OCI-LY3 (cell line): ENCODE measurements at regions not wholly inside any gene's neighbourhood (a gene's known extent, or its start where the extent isn't known, plus 50 kb on each side); places are given as distances from the start of the nearest gene placed in this dataset.

ENCODE experiments used
- CTCF ChIP-seq: fragments of 200-600, 300-600 bp; sonication (generic); IDR thresholded peaks from 2 replicates; pipeline ENCODE4 v1.5.1; 2014; ENCODE audit warnings: antibody characterized with exemption, low read length, low read depth
- EZH2phosphoT487 ChIP-seq: fragments of 200-600 bp; shearing (Covaris generic); IDR thresholded peaks from 2 replicates; pipeline ENCODE4 v1.6.1; 2018; ENCODE audit warnings: antibody characterized with exemption, mixed run types, low read depth

- TF ChIP-seq CTCF (no peak), EZH2phosphoT487 (no peak)
These were observed 381.9 kb downstream of the PLK2 start for GRCh38 chr5:58077966-58078365.
